ENCODE measurements at regions not wholly inside any gene's neighbourhood (a gene's known extent, or its start where the extent isn't known, plus 50 kb on each side); places are given as distances from the start of the nearest gene placed in this dataset.

- TF ChIP-seq CTCF (conservative IDR thresholded peaks at IDR 0.05): no peak
- Histone ChIP-seq H3K79me1 (ENCODE audit: insufficient read depth, low read depth, low read length, poor library complexity, severe bottlenecking) (no peaks in the 10 kb centered on the region), H2BK15ac (ENCODE audit: low read depth, low read length) (no peak overlapping the region), H3T11ph (ENCODE audit: low read length) (no peak overlapping the region), H2BK20ac (ENCODE audit: low read depth, low read length, poor library complexity, severe bottlenecking) (no peak overlapping the region), H3K56ac (ENCODE audit: insufficient read length, low read depth, low read length) (no peak overlapping the region), H3K18ac (ENCODE audit: insufficient read length, low read depth, low read length) (no peak overlapping the region), H4K5ac (ENCODE audit: insufficient read length, low read depth, low read length) (no peak overlapping the region), H4K20me1 (ENCODE audit: control insufficient read depth, insufficient read depth, insufficient read length) (no peaks in the 10 kb centered on the region), H2BK12ac (ENCODE audit: insufficient read length, low read depth, low read length) (no peak overlapping the region), H2BK5ac (ENCODE audit: insufficient read length, low read length) (no peak overlapping the region), H2AK5ac (ENCODE audit: insufficient read length, low read length) (no peak overlapping the region), H4K8ac (replicated peaks; ENCODE audit: insufficient read length, low read depth, low read length) (no peak overlapping the region), H2AFZ (ENCODE audit: low read length) (no peak overlapping the region), H4K91ac (ENCODE audit: insufficient read length, low read depth, low read length) (no peak overlapping the region), H3K4me1 (ENCODE audit: insufficient read depth, low read length) (no peaks in the 10 kb centered on the region), H3K14ac (ENCODE audit: insufficient read depth, low read length) (no peak overlapping the region), H3K9me3 (ENCODE audit: control insufficient read depth, low read depth, low read length) (peaks cover 40% of the 10 kb centered on the region), H3K79me2 (ENCODE audit: insufficient read depth, low read length) (no peaks in the 10 kb centered on the region), H3K23me2 (ENCODE audit: insufficient read length, low read depth, low read length, poor library complexity, severe bottlenecking) (no peaks in the 10 kb centered on the region), H2BK120ac (ENCODE audit: low read depth, low read length, poor library complexity, severe bottlenecking) (no peak overlapping the region), H3K9ac (ENCODE audit: extremely low read depth, insufficient read length, low read length) (no peak overlapping the region), H3K23ac (ENCODE audit: insufficient read length, low read depth, low read length) (no peak overlapping the region), H3K27me3 (ENCODE audit: insufficient read depth, low read length) (no peaks in the 10 kb centered on the region), H3K27ac (ENCODE audit: insufficient read length, low read depth, low read length) (no peak overlapping the region), H3K4ac (ENCODE audit: low read depth, low read length) (no peak overlapping the region), H3K4me2 (ENCODE audit: insufficient read depth, insufficient read length, low read length) (no peak overlapping the region)
- Mint-ChIP-seq H3K27ac (no peak overlapping the region), H3K27me3 (ENCODE audit: low read depth) (no peaks in the 10 kb centered on the region), H3K36me3 (ENCODE audit: insufficient read depth in 1 of 3, low read depth in 3 of 3) (no peaks in the 10 kb centered on the region), H3K4me1 (no peaks in the 10 kb centered on the region), H3K9me3 (peaks cover 28 to 33% of the 10 kb centered on the region in 2 experiments), H3K4me3 (no peak overlapping the region)
- DNase-seq: no peak
- no CpG with 5 or more reads among the region's 1 CpG for WGBS (ENCODE audit: extremely low coverage, insufficient read length, low lambda C conversion rate)
These were observed 458.0 kb upstream of the CXorf51B start for GRCh38 chrX:146351620-146352019.
